HL-60 (cell line): ENCODE measurements at regions not wholly inside any gene's neighbourhood (a gene's known extent, or its start where the extent isn't known, plus 50 kb on each side); places are given as distances from the start of the nearest gene placed in this dataset.

Experiments
- DNase-seq, 2 experiments: peaks; one replicate each; pipeline ENCODE4 v3.0.0-alpha.2; 2010 to 2020; ENCODE audit warnings: low read depth in 1 of 2, low spot score in 1 of 2
- H3K27ac ChIP-seq: fragments of 250-450 bp; sonication (Bioruptor Pico); replicated peaks from 2 replicates; pipeline ENCODE4 v1.5.1; 2020; ENCODE audit warnings: mild to moderate bottlenecking, moderate library complexity
- H3K27me3 ChIP-seq: fragments of 250-450 bp; sonication (Bioruptor Pico); 2 replicates; pipeline ENCODE4 v1.5.1; 2021; ENCODE audit warnings: mild to moderate bottlenecking, moderate library complexity; ENCODE audit not compliant: insufficient read depth, poor library complexity, severe bottlenecking
- H3K4me3 ChIP-seq: replicated peaks from 2 replicates; pipeline ENCODE4 v1.5.1; 2011; ENCODE audit warnings: mild to moderate bottlenecking, control low read depth, low read length; ENCODE audit not compliant: insufficient read depth
- CTCF ChIP-seq: IDR thresholded peaks from one replicate; pipeline ENCODE4 v1.5.1; 2011; ENCODE audit warnings: low read length, control low read depth, inconsistent platforms; ENCODE audit not compliant: insufficient read depth
- GABPA ChIP-seq: IDR thresholded peaks from 2 replicates; pipeline ENCODE4 v1.6.1; 2012; ENCODE audit warnings: low read depth
- POLR2AphosphoS5 ChIP-seq: IDR thresholded peaks from 2 replicates; pipeline ENCODE4 v1.6.1; 2012; ENCODE audit warnings: low read depth
- SPI1 ChIP-seq: IDR thresholded peaks from 2 replicates; pipeline ENCODE4 v1.6.1; 2012; ENCODE audit warnings: low read depth, mild to moderate bottlenecking, borderline replicate concordance
- TF ChIP-seq, protein P1 (sequence below): IDR thresholded peaks from 2 replicates; pipeline ENCODE4 v1.6.1; 2012; ENCODE audit warnings: low read depth; ENCODE audit not compliant: insufficient replicate concordance

DNA sequence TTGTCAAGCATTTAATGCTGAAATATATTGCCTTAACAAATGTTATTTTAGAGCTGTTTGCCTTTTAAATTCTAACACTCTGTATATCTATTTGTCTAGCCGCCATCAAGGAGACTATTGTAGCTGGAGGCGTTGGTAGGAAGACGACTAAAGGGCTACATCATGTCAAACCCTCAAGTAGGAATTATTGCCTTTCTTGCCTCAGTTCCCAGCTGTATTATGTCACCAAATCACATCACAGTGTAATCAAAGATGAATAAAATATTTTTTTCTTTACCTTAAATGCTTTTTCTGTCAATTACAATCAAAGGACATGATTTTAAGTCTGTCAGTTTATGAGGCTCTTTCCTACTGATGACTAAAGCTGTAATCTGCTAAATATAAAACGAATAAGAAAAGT is 233.1 kb downstream of the ZIC4 start:
- no peak for TF ChIP-seq CTCF
- TF ChIP-seq, protein P1, sequence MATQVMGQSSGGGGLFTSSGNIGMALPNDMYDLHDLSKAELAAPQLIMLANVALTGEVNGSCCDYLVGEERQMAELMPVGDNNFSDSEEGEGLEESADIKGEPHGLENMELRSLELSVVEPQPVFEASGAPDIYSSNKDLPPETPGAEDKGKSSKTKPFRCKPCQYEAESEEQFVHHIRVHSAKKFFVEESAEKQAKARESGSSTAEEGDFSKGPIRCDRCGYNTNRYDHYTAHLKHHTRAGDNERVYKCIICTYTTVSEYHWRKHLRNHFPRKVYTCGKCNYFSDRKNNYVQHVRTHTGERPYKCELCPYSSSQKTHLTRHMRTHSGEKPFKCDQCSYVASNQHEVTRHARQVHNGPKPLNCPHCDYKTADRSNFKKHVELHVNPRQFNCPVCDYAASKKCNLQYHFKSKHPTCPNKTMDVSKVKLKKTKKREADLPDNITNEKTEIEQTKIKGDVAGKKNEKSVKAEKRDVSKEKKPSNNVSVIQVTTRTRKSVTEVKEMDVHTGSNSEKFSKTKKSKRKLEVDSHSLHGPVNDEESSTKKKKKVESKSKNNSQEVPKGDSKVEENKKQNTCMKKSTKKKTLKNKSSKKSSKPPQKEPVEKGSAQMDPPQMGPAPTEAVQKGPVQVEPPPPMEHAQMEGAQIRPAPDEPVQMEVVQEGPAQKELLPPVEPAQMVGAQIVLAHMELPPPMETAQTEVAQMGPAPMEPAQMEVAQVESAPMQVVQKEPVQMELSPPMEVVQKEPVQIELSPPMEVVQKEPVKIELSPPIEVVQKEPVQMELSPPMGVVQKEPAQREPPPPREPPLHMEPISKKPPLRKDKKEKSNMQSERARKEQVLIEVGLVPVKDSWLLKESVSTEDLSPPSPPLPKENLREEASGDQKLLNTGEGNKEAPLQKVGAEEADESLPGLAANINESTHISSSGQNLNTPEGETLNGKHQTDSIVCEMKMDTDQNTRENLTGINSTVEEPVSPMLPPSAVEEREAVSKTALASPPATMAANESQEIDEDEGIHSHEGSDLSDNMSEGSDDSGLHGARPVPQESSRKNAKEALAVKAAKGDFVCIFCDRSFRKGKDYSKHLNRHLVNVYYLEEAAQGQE: no peak
- TF ChIP-seq POLR2AphosphoS5: no peak
- no peak for TF ChIP-seq GABPA
- H3K27me3 ChIP-seq: no peaks in the 10 kb centered on the region
- H3K4me3 ChIP-seq: no peak overlapping the region
- DNase-seq: no peak
- no peak overlapping the region for H3K27ac ChIP-seq

GRCh38 chr3:147162743-147163142 is 243.6 kb downstream of the ZIC4 start:
- TF ChIP-seq, protein P1: no peak
- TF ChIP-seq CTCF (no peak), POLR2AphosphoS5 (no peak), GABPA (no peak), SPI1 (no peak)
- H3K27ac ChIP-seq: no peak overlapping the region
- DNase-seq: no peak
- no peak overlapping the region for H3K4me3 ChIP-seq
- H3K27me3 ChIP-seq: no peaks in the 10 kb centered on the region

GRCh38 chr3:147161833-147162232 is 244.5 kb downstream of the ZIC4 start:
- TF ChIP-seq POLR2AphosphoS5 (no peak), GABPA (no peak), CTCF (no peak), SPI1 (no peak)
- TF ChIP-seq, protein P1: no peak
- no peak overlapping the region for H3K27ac ChIP-seq
- no peak for DNase-seq
- no peaks in the 10 kb centered on the region for H3K27me3 ChIP-seq
- no peak overlapping the region for H3K4me3 ChIP-seq
